ENCODE measurements at regions not wholly inside any gene's neighbourhood (a gene's known extent, or its start where the extent isn't known, plus 50 kb on each side); places are given as distances from the start of the nearest gene placed in this dataset.

- no peak for TF ChIP-seq CBX8 (IDR thresholded peaks at IDR 0.05)
- no peak for TF ChIP-seq JUN (IDR thresholded peaks at IDR 0.05)
- TF ChIP-seq, protein P1, sequence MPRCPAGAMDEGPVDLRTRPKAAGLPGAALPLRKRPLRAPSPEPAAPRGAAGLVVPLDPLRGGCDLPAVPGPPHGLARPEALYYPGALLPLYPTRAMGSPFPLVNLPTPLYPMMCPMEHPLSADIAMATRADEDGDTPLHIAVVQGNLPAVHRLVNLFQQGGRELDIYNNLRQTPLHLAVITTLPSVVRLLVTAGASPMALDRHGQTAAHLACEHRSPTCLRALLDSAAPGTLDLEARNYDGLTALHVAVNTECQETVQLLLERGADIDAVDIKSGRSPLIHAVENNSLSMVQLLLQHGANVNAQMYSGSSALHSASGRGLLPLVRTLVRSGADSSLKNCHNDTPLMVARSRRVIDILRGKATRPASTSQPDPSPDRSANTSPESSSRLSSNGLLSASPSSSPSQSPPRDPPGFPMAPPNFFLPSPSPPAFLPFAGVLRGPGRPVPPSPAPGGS (IDR thresholded peaks at IDR 0.05) = no peak
- TF ChIP-seq TP53 (CRISPR knock-in tag; IDR thresholded peaks at IDR 0.05) = no peak
- no peak for TF ChIP-seq SREBF2 (IDR thresholded peaks at IDR 0.05)
- no peak for TF ChIP-seq HOXA7 (CRISPR knock-in tag; IDR thresholded peaks at IDR 0.05)
- TF ChIP-seq MYC (IDR thresholded peaks at IDR 0.05; ENCODE audit: borderline replicate concordance, low read length) = no peak
- TF ChIP-seq NFE2L2 (conservative IDR thresholded peaks at IDR 0.05; ENCODE audit: low read length) = no peak
- TF ChIP-seq FOSL2 (IDR thresholded peaks at IDR 0.05) = no peak
- no peak for TF ChIP-seq FOSL2 (CRISPR knock-in tag; IDR thresholded peaks at IDR 0.05)
- TF ChIP-seq EP300 (IDR thresholded peaks at IDR 0.05) = no peak
- TF ChIP-seq RNF2 (IDR thresholded peaks at IDR 0.05; ENCODE audit: borderline replicate concordance, low read depth) = no peak
- no peak for TF ChIP-seq HMGXB4 (CRISPR knock-in tag; IDR thresholded peaks at IDR 0.05; ENCODE audit: borderline replicate concordance)
- TF ChIP-seq POLR2A (IDR thresholded peaks at IDR 0.05; ENCODE audit: low read length) = no peak
- TF ChIP-seq PHF8 (IDR thresholded peaks at IDR 0.05; ENCODE audit: borderline replicate concordance, low read depth) = no peak
- no peak for TF ChIP-seq HOXB5 (CRISPR knock-in tag; IDR thresholded peaks at IDR 0.05)
- TF ChIP-seq, protein P2, sequence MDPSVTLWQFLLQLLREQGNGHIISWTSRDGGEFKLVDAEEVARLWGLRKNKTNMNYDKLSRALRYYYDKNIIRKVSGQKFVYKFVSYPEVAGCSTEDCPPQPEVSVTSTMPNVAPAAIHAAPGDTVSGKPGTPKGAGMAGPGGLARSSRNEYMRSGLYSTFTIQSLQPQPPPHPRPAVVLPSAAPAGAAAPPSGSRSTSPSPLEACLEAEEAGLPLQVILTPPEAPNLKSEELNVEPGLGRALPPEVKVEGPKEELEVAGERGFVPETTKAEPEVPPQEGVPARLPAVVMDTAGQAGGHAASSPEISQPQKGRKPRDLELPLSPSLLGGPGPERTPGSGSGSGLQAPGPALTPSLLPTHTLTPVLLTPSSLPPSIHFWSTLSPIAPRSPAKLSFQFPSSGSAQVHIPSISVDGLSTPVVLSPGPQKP (IDR thresholded peaks at IDR 0.05; ENCODE audit: low read depth, low read length) = no peak
- no peak for TF ChIP-seq ZNF302 (CRISPR knock-in tag; IDR thresholded peaks at IDR 0.05)
- TF ChIP-seq FOXS1 (CRISPR knock-in tag; IDR thresholded peaks at IDR 0.05) = no peak
- no peak for TF ChIP-seq HOXB13 (CRISPR knock-in tag; IDR thresholded peaks at IDR 0.05; ENCODE audit: low read depth)
- no peak overlapping the region for H3K4me3 ChIP-seq
- DNase-seq (ENCODE audit: low read depth in 1 of 2, low spot score in 1 of 2) (no peak), ATAC-seq (no peak), FAIRE-seq (no peak)
- CTCF ChIA-PET = interaction anchor here (2.1 kb wide), 1 partner anchor 66 kb away, joined by 6 read pairs; no protein-coding TSS in a partner anchor
- H3K4me2 ChIP-seq = no peak overlapping the region
- no peak overlapping the region for H3K27ac ChIP-seq
- no peaks in the 10 kb centered on the region for H3K9me3 ChIP-seq
- H3K4me1 ChIP-seq = no peaks in the 10 kb centered on the region
- POLR2A ChIA-PET = no interaction called here
- WGBS (ENCODE audit: missing lambda C conversion rate) = 35% methylated on average over 1 of the region's 1 CpG
Observed at GRCh38 chr12:111089616-111090015, 169.2 kb upstream of the MYL2 start.

GRCh38 chr12:111088409-111088808 lies 168.0 kb upstream of the MYL2 start:
- no peak for FAIRE-seq
- DNase-seq (ENCODE audit: low read depth in 1 of 2, low spot score in 1 of 2) = no peak
- H3K4me2 ChIP-seq = no peak overlapping the region
- CTCF ChIA-PET = interaction anchor here (0.7 to 2.1 kb wide), 3 partner anchors 14 to 119 kb away, joined by 3 to 6 read pairs (median 4); no protein-coding TSS in a partner anchor
- POLR2A ChIA-PET = no interaction called here
- 78% methylated on average over 9 of the region's 9 CpGs for WGBS (ENCODE audit: missing lambda C conversion rate)
- H3K27ac ChIP-seq = no peak overlapping the region
- H3K4me3 ChIP-seq = no peak overlapping the region
- ATAC-seq = no peak
- no peaks in the 10 kb centered on the region for H3K9me3 ChIP-seq
- no peaks in the 10 kb centered on the region for H3K4me1 ChIP-seq
- TF ChIP-seq GATA3 (IDR thresholded peaks at IDR 0.05; ENCODE audit: borderline replicate concordance) (no peak), JUN (IDR thresholded peaks at IDR 0.05) (no peak), MYC (IDR thresholded peaks at IDR 0.05; ENCODE audit: borderline replicate concordance, low read length) (no peak), CHD2 (IDR thresholded peaks at IDR 0.05; ENCODE audit: low read length, partially characterized antibody) (no peak), CHD4 (IDR thresholded peaks at IDR 0.05; ENCODE audit: borderline replicate concordance) (no peak), HOXB13 (CRISPR knock-in tag; IDR thresholded peaks at IDR 0.05; ENCODE audit: low read depth) (no peak), EHMT2 (IDR thresholded peaks at IDR 0.05; ENCODE audit: low read depth) (no peak), EHF (CRISPR knock-in tag; IDR thresholded peaks at IDR 0.05) (no peak), PHF8 (IDR thresholded peaks at IDR 0.05; ENCODE audit: borderline replicate concordance, low read depth) (no peak), TP53 (CRISPR knock-in tag; IDR thresholded peaks at IDR 0.05) (no peak), HDAC2 (IDR thresholded peaks at IDR 0.05) (no peak), PBX3 (IDR thresholded peaks at IDR 0.05) (no peak), RARB (CRISPR knock-in tag; IDR thresholded peaks at IDR 0.05) (no peak), EP300 (IDR thresholded peaks at IDR 0.05) (no peak), CBX2 (IDR thresholded peaks at IDR 0.05; ENCODE audit: borderline replicate concordance, low read depth) (no peak), HOXB5 (CRISPR knock-in tag; IDR thresholded peaks at IDR 0.05) (no peak)
- TF ChIP-seq, protein P3, sequence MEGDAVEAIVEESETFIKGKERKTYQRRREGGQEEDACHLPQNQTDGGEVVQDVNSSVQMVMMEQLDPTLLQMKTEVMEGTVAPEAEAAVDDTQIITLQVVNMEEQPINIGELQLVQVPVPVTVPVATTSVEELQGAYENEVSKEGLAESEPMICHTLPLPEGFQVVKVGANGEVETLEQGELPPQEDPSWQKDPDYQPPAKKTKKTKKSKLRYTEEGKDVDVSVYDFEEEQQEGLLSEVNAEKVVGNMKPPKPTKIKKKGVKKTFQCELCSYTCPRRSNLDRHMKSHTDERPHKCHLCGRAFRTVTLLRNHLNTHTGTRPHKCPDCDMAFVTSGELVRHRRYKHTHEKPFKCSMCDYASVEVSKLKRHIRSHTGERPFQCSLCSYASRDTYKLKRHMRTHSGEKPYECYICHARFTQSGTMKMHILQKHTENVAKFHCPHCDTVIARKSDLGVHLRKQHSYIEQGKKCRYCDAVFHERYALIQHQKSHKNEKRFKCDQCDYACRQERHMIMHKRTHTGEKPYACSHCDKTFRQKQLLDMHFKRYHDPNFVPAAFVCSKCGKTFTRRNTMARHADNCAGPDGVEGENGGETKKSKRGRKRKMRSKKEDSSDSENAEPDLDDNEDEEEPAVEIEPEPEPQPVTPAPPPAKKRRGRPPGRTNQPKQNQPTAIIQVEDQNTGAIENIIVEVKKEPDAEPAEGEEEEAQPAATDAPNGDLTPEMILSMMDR (IDR thresholded peaks at IDR 0.05) = no peak
- TF ChIP-seq, protein P2 (IDR thresholded peaks at IDR 0.05; ENCODE audit: low read depth, low read length) = no peak

Measured in A549 (cell line).